CD8-positive, alpha-beta memory T cell (primary cell): ENCODE measurements at regions not wholly inside any gene's neighbourhood (a gene's known extent, or its start where the extent isn't known, plus 50 kb on each side); places are given as distances from the start of the nearest gene placed in this dataset.

Source experiments
- CTCF ChIA-PET: fragments of 350-600 bp; sonication (Branson Sonifier 250); formaldehyde crosslinking; loops from one replicate; lab custom pipeline; 2021; ENCODE audit warnings: antibody characterized with exemption; lab: Charles Lee
- POLR2A ChIA-PET: fragments of 350-600 bp; sonication (Branson Sonifier 250); formaldehyde crosslinking; loops from one replicate; lab custom pipeline; 2021; ENCODE audit warnings: antibody characterized with exemption; lab: Charles Lee
- DNase-seq, 5 donors: peaks; one replicate each; pipeline versions ENCODE4 v3.0.0 to v3.0.0-alpha.2; 2020 to 2022; ENCODE audit warnings: mixed read lengths in 1 of 5
- H3K27ac ChIP-seq: one replicate; pipeline ENCODE4 v1.7.0; 2013; ENCODE audit warnings: low read depth, mild to moderate bottlenecking, low read length, moderate library complexity
- H3K27me3 ChIP-seq: 2 replicates; pipeline ENCODE4 v1.7.0; 2013; ENCODE audit warnings: low read length, mild to moderate bottlenecking; ENCODE audit not compliant: insufficient read depth, poor library complexity, severe bottlenecking
- H3K36me3 ChIP-seq: 2 replicates; pipeline ENCODE4 v1.7.0; 2013; ENCODE audit warnings: mild to moderate bottlenecking, low read length, moderate library complexity; ENCODE audit not compliant: insufficient read depth
- H3K4me1 ChIP-seq: 2 replicates; pipeline ENCODE4 v1.7.0; 2013; ENCODE audit warnings: mild to moderate bottlenecking, low read length, moderate library complexity; ENCODE audit not compliant: insufficient read depth
- H3K4me3 ChIP-seq: 2 replicates; pipeline ENCODE4 v1.7.0; 2013; ENCODE audit warnings: mild to moderate bottlenecking, low read length
- H3K9me3 ChIP-seq: 2 replicates; pipeline ENCODE4 v1.7.0; 2013; ENCODE audit warnings: mild to moderate bottlenecking, low read length
- H3K27ac Mint-ChIP-seq, 8 donors: one replicate each; pipeline ENCODE4 v1.8.0; 2020 to 2021; ENCODE audit warnings: mixed read lengths in 8 of 8, mild to moderate bottlenecking in 6 of 8, inconsistent platforms in 3 of 8, moderate library complexity in 3 of 8
- H3K27me3 Mint-ChIP-seq, 2 donors: one replicate each; pipeline ENCODE4 v1.8.0; 2020 to 2021; ENCODE audit warnings: mixed read lengths in 2 of 2, mild to moderate bottlenecking in 1 of 2, moderate library complexity in 1 of 2
- H3K36me3 Mint-ChIP-seq, 3 donors: one replicate each; pipeline ENCODE4 v1.8.0; 2020 to 2021; ENCODE audit warnings: mixed read lengths in 3 of 3, inconsistent platforms in 1 of 3, mild to moderate bottlenecking in 1 of 3
- H3K4me1 Mint-ChIP-seq, 3 donors: one replicate each; pipeline ENCODE4 v1.8.0; 2020 to 2021; ENCODE audit warnings: mixed read lengths in 3 of 3, inconsistent platforms in 1 of 3, mild to moderate bottlenecking in 1 of 3
- H3K4me3 Mint-ChIP-seq, 7 donors: one replicate each; pipeline ENCODE4 v1.8.0; 2020 to 2021; ENCODE audit warnings: mixed read lengths in 7 of 7, mild to moderate bottlenecking in 6 of 7, moderate library complexity in 4 of 7, inconsistent platforms in 2 of 7
- H3K9me3 Mint-ChIP-seq, 5 donors: one replicate each; pipeline ENCODE4 v1.8.0; 2020 to 2022; ENCODE audit warnings: mixed read lengths in 5 of 5, mild to moderate bottlenecking in 3 of 5, moderate library complexity in 2 of 5, inconsistent platforms in 1 of 5

DNA sequence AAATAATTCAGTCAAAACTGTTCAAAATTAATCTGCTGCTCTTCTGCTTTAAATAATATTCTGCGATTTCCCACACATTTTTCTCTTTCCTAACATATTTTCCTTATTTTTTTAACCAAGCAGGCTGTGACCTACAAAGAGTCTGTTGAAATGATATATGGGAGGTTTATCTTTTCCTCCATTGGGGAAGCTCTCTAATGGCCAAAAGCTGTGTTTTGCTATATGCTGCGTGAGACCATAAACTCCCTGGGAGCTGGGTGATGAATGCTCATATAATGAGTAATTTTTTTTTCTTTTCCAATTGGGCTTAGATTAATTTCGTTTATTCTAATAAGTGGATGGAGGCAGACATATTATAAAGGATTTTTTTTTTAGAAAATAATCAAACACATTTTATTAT, 72.2 kb upstream of the MAP2 start:
- no peaks in the 10 kb centered on the region for H3K36me3 ChIP-seq
- Mint-ChIP-seq H3K4me3 (no peak overlapping the region), H3K27ac (no peak overlapping the region), H3K4me1 (no peaks in the 10 kb centered on the region), H3K36me3 (no peaks in the 10 kb centered on the region), H3K27me3 (no peaks in the 10 kb centered on the region), H3K9me3 (peaks cover 3 to 10% (median 8%) of the 10 kb centered on the region in 5 donors)
- H3K27me3 ChIP-seq, result no peaks in the 10 kb centered on the region
- ChIA-PET CTCF (no interaction called here), POLR2A (no interaction called here)
- no peak overlapping the region for H3K27ac ChIP-seq
- no peaks in the 10 kb centered on the region for H3K4me1 ChIP-seq
- H3K4me3 ChIP-seq, result no peak overlapping the region
- DNase-seq, result no peak
- H3K9me3 ChIP-seq, result no peaks in the 10 kb centered on the region

DNA sequence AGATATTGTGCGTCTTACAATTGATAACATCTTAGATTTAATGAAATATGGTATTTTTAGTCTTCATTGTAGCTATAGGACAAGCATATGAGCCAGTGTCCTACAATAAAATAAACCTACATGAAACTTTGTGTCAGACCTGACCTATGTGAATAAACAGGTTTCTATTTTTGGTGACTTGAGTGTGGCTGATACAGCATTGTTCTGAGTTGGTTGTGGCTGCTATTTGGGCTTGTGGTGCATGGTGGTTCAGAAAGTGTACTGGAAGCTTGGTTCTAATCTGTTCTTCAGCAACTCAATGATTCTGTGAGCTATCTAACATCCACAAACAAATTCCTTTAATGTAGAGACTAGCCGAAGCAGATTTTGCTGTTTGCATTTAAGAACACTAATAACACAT, 64.9 kb upstream of the MAP2 start:
- no peaks in the 10 kb centered on the region for H3K27me3 ChIP-seq
- H3K36me3 Mint-ChIP-seq, result no peaks in the 10 kb centered on the region
- no peaks in the 10 kb centered on the region for H3K9me3 ChIP-seq
- H3K4me1 ChIP-seq, result no peaks in the 10 kb centered on the region
- H3K36me3 ChIP-seq, result no peaks in the 10 kb centered on the region
- no peaks in the 10 kb centered on the region for H3K4me1 Mint-ChIP-seq
- CTCF ChIA-PET, result no interaction called here
- no peak overlapping the region for H3K4me3 Mint-ChIP-seq
- H3K4me3 ChIP-seq, result no peak overlapping the region
- no peak overlapping the region for H3K27ac Mint-ChIP-seq
- no peaks in the 10 kb centered on the region for H3K27me3 Mint-ChIP-seq
- DNase-seq, result no peak
- POLR2A ChIA-PET, result no interaction called here
- H3K9me3 Mint-ChIP-seq, result peaks cover 3 to 8% (median 5%) of the 10 kb centered on the region in 5 donors
- H3K27ac ChIP-seq, result no peak overlapping the region

DNA sequence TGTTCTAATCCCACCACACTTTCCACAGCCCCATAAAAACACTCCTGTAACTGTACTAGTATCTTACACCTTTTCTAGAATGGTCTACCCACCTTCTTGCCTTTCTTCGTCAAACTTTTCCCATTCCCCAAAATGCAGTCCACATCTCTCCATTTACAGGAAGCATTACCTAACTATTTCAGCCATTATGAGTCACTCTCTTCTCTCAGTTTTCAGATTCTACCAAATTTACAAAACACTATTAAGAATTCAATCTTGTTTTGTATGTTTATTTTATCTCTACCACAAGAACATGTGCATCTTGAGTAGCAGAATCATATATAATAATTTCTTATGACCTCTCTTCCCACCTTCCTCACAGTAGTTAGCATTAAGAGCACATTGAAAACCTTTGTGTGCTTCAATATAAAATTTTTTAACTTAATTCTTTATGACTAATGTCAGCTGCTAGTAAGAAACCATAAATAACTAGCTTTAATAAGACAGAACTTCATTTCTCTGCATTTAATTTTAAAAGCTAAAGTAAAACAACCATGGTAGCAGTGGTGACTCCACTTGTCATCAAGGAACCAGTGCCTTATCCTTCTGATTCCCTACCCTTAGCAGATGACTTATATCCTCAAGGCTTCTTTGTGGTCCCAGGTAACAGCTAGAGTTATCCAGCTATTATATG, 56.6 kb upstream of the MAP2 start:
- no peak overlapping the region for H3K27ac Mint-ChIP-seq
- Histone ChIP-seq H3K4me1 (no peaks in the 10 kb centered on the region), H3K9me3 (no peaks in the 10 kb centered on the region), H3K4me3 (no peak overlapping the region), H3K27ac (no peak overlapping the region), H3K36me3 (no peaks in the 10 kb centered on the region), H3K27me3 (no peaks in the 10 kb centered on the region)
- H3K9me3 Mint-ChIP-seq, result peaks cover 5 to 10% (median 9%) of the 10 kb centered on the region in 5 donors
- H3K4me1 Mint-ChIP-seq, result no peaks in the 10 kb centered on the region
- no peaks in the 10 kb centered on the region for H3K27me3 Mint-ChIP-seq
- ChIA-PET POLR2A (no interaction called here), CTCF (no interaction called here)
- H3K4me3 Mint-ChIP-seq, result no peak overlapping the region
- no peak for DNase-seq
- no peaks in the 10 kb centered on the region for H3K36me3 Mint-ChIP-seq

DNA sequence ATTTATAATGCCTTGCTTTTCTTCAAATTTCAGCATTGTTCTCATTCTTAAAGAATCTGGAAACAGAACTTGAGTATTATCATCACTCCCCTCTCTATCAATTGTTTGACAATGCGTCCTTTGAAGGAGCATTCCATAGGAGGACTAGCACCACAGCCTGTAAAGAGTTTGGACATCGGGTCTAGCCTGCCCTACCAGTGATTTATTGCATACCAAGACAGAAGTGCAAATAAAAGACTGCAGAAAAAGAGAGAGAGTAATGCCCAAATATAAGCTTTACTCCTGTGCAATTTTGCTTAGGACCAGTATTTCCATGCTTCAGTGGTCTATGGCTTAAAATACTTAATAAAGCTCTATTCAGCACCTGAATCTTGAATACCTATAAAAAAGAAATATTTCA, 55.4 kb upstream of the MAP2 start:
- ChIA-PET POLR2A (no interaction called here), CTCF (no interaction called here)
- DNase-seq, result no peak
- H3K4me3 Mint-ChIP-seq, result no peak overlapping the region
- Histone ChIP-seq H3K27ac (no peak overlapping the region), H3K4me1 (no peaks in the 10 kb centered on the region), H3K36me3 (no peaks in the 10 kb centered on the region), H3K9me3 (no peaks in the 10 kb centered on the region), H3K4me3 (no peak overlapping the region), H3K27me3 (no peaks in the 10 kb centered on the region)
- H3K27me3 Mint-ChIP-seq, result no peaks in the 10 kb centered on the region
- H3K4me1 Mint-ChIP-seq, result no peaks in the 10 kb centered on the region
- peaks cover 8 to 19% (median 14%) of the 10 kb centered on the region in 5 donors for H3K9me3 Mint-ChIP-seq
- H3K36me3 Mint-ChIP-seq, result no peaks in the 10 kb centered on the region
- no peak overlapping the region for H3K27ac Mint-ChIP-seq

DNA sequence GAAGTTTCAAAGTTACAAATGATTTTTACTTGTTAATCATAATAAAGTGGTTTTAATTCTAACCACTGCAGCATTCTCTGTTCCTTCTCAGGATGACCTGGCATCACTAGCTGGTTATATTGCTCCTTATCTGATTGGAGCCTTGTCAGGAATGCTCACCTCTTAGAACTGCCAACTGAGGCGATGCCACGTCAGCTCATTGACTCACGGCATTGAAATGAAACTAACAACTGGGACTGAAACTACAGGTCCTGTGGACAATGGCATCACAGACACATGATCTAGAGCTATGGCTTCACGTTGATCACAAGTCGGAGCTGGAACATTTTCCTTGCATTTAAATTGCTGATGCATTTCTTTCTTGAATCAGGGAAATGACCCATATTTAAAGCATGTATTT, 54.9 kb upstream of the MAP2 start:
- POLR2A ChIA-PET, result no interaction called here
- CTCF ChIA-PET, result no interaction called here
- H3K36me3 ChIP-seq, result no peaks in the 10 kb centered on the region

DNA sequence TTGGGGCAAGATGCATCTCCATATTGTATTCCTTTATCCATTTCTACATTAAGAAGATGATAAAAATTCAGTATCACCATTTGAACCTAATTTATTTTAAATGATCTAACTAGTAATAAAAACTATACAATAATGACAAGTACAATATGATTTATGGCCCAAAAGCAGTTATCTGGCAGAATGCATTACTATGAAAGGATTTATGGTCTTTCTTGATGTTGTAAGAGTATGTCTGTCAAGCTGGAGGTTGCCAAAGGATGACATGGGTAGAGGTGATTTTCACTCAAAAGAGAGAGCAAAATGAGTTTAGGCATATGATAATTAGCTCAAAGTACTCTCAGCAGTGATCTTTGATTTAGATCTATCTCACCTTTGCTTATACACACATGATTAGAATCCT, 54.2 kb upstream of the MAP2 start:
- no peaks in the 10 kb centered on the region for H3K9me3 ChIP-seq
- DNase-seq, result no peak
- no peak overlapping the region for H3K4me3 ChIP-seq
- H3K4me1 ChIP-seq, result no peaks in the 10 kb centered on the region
- Mint-ChIP-seq H3K4me1 (no peaks in the 10 kb centered on the region), H3K9me3 (peaks cover 12 to 25% (median 14%) of the 10 kb centered on the region in 5 donors), H3K27ac (no peak overlapping the region), H3K36me3 (no peaks in the 10 kb centered on the region), H3K27me3 (no peaks in the 10 kb centered on the region), H3K4me3 (no peak overlapping the region)
- no peaks in the 10 kb centered on the region for H3K27me3 ChIP-seq
- ChIA-PET POLR2A (no interaction called here), CTCF (no interaction called here)
- no peak overlapping the region for H3K27ac ChIP-seq
- H3K36me3 ChIP-seq, result no peaks in the 10 kb centered on the region

More for the DNA sequence above, 54.9 kb upstream of the MAP2 start:
- Histone ChIP-seq H3K4me1 (no peaks in the 10 kb centered on the region), H3K4me3 (no peak overlapping the region), H3K27me3 (no peaks in the 10 kb centered on the region), H3K9me3 (no peaks in the 10 kb centered on the region), H3K27ac (no peak overlapping the region)
- Mint-ChIP-seq H3K27ac (no peak overlapping the region), H3K36me3 (no peaks in the 10 kb centered on the region), H3K4me1 (no peaks in the 10 kb centered on the region), H3K4me3 (no peak overlapping the region), H3K27me3 (no peaks in the 10 kb centered on the region), H3K9me3 (peaks cover 8 to 21% (median 14%) of the 10 kb centered on the region in 5 donors)
- DNase-seq, result no peak

DNA sequence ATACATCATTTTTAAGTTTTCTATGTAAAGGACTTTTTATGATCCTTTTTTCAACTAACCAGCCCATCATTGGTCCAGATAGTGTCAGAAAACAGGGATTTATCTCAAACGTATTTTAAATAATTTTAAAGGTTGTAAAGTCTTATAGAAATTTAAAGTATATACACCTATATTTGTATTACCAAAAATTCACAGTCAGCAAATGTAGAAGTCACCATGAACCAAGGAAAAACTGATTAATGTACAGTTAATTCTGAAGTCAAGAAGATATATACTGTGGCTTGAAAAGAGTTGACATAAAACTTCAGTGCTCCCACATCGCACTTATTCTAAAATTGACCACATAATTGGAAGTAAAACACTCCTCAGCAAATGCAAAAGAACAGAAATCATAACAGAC, 52.4 kb upstream of the MAP2 start:
- DNase-seq, result no peak
- Mint-ChIP-seq H3K27me3 (no peaks in the 10 kb centered on the region), H3K27ac (no peak overlapping the region), H3K4me1 (no peaks in the 10 kb centered on the region), H3K4me3 (no peak overlapping the region), H3K9me3 (peaks cover 20 to 37% (median 25%) of the 10 kb centered on the region in 5 donors), H3K36me3 (no peaks in the 10 kb centered on the region)
- no peaks in the 10 kb centered on the region for H3K9me3 ChIP-seq
- no peak overlapping the region for H3K4me3 ChIP-seq
- ChIA-PET POLR2A (no interaction called here), CTCF (no interaction called here)
- H3K4me1 ChIP-seq, result no peaks in the 10 kb centered on the region
- H3K27ac ChIP-seq, result no peak overlapping the region
- no peaks in the 10 kb centered on the region for H3K36me3 ChIP-seq
- no peaks in the 10 kb centered on the region for H3K27me3 ChIP-seq
